Nucleus accumbens (tissue), 56 donors: ENCODE measurements at regions not wholly inside any gene's neighbourhood (a gene's known extent, or its start where the extent isn't known, plus 50 kb on each side); places are given as distances from the start of the nearest gene placed in this dataset.
"Not testable (repeated sequence)": the region's sequence is repeated elsewhere in the genome, so short reads cannot be mapped to it uniquely, and the experiment has no call there.

Source experiments
- DNase-seq, 56 donors: peaks; one replicate each; lab custom pipeline; 2025; lab: John Stamatoyannopoulos, UW

DNA sequence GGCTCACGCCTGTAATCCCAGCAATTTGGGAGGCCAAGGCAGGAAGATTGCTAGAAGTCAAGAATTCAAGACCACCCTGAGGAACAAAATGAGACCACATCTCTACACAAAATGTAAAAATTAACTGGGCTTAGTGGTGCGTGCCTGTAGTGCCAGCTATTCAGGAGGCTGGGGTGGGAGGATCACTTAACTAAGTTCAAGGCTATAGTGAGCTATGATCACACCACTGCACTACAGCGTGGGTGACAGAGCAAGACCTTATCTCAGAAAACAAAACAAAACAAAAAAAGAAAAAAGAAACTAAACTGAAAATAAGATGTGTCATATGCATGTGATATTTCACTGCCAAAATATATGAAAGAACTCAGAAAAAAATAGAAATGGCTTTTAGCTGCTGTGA, 243.3 kb upstream of the CCDC54 start:
- DNase-seq = no peak

DNA sequence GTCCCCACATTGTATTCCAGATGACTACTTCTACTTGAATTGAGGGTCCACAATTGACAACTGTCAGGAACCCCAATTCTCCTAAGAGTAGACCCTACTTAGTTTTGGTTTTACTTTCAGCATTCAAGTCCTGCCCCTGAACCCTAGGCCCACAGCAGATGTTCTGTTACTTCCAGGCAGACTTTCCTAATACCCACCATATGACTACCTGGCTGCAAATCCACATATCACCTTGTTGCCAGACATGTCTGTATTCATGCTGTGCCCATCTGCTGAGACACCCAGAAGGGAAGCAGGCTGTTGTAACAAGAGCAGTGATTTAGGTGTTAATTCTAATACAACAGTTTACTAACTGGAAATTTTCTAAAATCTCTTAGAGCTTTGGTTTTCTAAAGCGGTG, 235.1 kb upstream of the CCDC54 start:
- DNase-seq = no peak

- DNase-seq = peak in 9 of 56 donors; percentile 3 to 39 (median 23)
Measured at GRCh38 chr3:107142786-107143575, 234.3 kb upstream of the CCDC54 start.

DNA sequence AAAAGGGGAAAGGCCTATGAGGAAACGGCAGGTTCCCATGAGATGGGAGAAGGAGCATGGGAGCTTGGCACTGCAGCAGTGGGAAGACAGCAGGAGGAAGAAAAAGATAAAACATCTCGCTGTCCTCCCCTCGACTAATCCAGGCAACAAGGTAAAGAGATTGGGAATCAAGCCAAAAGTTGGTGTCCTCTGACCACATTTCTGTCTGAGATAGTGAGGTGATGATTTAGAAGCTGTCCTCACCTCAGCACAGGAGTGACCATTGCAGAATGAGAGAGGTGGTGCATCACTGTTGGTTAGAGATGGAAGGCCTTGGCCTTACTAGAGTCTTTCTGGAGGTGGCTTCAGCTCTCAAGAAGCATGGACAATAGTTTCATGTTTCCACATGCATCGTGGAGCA, 226.6 kb upstream of the CCDC54 start:
- DNase-seq = no peak

- no peak for DNase-seq
Measured at GRCh38 chr3:107153981-107154380, 223.3 kb upstream of the CCDC54 start.

- DNase-seq = no peak
Measured at GRCh38 chr3:107172411-107172810, 204.8 kb upstream of the CCDC54 start.

GRCh38 chr3:107184375-107184774, 192.9 kb upstream of the CCDC54 start:
- DNase-seq = no peak

DNA sequence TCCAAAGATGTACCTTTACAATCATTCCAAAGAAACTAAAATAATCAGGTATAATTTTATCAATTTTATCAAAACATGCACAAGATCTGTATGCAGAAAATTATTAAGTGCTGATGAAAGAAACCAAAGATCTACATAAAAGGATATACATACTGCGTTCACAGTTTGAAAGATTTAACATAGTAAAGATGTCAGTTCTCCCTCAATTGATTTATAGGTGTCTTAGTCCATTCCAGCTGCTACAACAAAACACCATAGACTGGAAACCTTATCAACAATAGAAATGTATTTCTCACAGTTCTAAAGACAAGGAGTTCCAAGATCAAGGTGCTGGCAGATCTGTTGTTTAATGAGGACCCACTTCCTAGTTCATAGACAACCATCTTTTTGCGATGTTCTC, 189.0 kb upstream of the CCDC54 start:
- no peak for DNase-seq

GRCh38 chr3:107189158-107189791, 188.0 kb upstream of the CCDC54 start:
- no peak for DNase-seq

DNA sequence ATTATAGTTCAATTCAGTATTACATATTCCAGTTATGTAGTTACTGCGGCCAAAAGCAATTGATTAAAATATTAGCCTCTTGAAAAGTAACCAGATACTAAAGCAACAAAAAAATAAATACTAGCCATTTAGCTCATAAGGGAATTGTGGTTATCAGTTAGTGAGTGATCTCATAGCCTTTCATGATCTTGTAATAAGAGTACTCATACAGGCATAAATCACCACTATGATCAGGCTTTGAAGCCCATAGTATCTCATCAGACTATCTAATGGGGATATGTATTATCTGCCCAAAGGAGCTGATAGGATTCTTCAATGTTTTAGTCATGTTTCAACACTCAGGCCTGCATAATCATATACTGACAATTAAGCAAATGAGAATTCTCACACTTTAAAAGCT, 184.1 kb upstream of the CCDC54 start:
- DNase-seq = no peak

DNA sequence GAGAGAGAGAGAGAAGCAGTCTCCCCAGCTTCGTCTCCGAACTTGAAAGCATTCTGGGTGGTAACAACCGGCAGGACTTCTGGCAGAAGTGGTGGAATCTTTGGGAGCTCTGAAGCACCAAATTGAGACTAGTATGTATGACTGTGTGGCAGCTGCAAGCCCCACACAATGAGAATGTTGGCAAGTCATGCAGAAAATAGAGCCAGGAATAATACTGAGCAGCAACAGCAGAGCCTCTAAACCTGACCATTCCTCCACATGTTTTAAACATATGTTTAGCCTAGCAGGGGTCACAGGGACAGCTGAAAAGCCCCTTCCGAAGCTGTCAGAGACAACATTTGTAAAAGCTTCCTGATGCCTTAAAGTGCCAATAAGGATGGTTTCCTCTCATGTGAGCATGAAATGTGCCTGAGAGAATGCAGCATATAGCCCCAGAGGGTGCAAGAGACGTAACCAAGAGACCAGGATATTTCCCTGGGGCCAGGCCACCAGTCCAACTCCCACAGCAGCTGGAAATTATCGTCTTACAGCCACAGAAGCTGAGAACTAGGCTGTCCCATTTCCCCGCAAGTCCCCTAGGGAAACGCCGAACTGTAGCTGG, 178.6 kb upstream of the CCDC54 start:
- DNase-seq = peak in 16 of 56 donors; percentile 9 to 35 (median 18)

- no peak for DNase-seq
Measured at GRCh38 chr3:107201146-107201545, 176.1 kb upstream of the CCDC54 start.

DNA sequence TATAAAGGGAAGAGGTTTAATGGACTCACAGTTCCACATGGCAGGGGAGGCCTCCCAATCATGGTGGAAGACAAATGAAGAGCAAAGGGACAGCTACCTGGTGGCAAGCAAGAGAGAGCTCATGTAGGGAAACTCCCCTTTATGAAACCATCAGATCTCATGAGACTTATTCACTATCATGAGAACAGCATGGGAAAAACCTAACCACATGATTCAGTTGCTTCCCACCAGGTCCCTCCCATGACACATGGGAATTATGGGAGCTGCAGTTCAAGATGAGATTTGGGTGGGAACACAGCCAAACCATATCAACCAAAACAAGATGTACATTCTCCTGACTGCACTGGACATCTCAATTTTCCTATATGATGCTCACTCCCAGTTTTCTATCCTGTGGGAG, 174.4 kb upstream of the CCDC54 start:
- DNase-seq = not testable (repeated sequence)

- no peak for DNase-seq
Measured at GRCh38 chr3:107204121-107204520, 173.1 kb upstream of the CCDC54 start.

DNA sequence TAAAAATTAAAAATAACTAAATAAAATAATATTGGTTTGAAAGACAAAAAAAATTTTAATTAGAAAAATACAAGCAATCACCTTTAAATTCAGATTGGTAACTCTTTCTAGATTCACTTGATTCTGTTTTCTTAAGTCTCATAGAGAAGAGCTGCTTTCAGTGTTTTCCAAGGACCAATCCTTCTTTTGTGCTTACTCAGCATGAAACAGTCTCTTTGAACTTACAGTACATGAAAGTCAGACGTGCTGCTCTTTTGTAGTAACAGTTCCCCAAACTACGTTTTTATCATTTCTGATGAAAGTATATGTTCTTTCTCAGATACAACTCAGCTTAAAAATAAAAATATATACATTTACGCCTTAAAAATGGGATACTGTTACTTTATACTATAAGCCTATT, 171.9 kb upstream of the CCDC54 start:
- no peak for DNase-seq

DNA sequence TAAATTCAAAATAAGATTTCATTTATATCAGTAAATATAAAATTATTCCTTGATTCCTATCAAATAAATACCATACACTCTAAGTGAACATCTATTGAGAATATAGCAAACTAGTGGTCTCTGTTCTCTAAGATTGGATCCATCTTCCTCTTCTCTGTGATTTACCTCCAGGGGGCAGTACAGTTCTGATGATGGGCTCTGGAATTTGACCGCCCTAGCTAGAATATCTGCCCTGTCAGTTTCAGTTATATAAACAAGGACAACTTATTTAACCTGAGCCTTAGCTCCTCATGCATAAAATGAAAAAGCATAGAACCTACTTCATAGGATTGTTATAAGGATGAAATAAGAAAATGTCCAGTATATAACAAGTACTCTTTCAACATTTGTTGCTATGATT, 171.1 kb upstream of the CCDC54 start:
- DNase-seq = peak in 17 of 56 donors; percentile 0 to 54 (median 18)

GRCh38 chr3:107206945-107207344, 170.3 kb upstream of the CCDC54 start:
- peak in 6 of 56 donors; percentile 5 to 27 (median 9) for DNase-seq

- DNase-seq = peak in 19 of 56 donors; percentile 3 to 63 (median 29)
Measured at GRCh38 chr3:107208100-107208499, 169.1 kb upstream of the CCDC54 start.

DNA sequence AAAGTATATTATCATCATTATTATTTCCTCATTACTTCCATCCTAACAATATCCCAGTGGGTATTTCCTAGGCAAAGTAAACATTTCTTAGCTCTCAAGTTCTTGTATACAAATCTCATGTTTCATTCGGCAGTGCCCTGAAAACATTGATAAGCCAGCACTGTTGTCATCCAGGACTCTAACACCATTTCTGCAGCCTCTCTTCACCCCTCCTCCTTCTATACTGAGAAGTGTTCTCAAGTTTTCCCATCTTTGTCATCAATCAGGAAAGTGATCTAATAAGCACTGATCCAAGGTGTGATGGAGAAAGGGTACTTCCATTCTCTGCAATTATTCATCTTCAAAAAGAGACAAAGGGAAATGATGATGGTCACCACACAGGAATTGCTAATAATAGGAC, 168.4 kb upstream of the CCDC54 start:
- DNase-seq = peak in 1 of 56 donors; percentile 23

DNA sequence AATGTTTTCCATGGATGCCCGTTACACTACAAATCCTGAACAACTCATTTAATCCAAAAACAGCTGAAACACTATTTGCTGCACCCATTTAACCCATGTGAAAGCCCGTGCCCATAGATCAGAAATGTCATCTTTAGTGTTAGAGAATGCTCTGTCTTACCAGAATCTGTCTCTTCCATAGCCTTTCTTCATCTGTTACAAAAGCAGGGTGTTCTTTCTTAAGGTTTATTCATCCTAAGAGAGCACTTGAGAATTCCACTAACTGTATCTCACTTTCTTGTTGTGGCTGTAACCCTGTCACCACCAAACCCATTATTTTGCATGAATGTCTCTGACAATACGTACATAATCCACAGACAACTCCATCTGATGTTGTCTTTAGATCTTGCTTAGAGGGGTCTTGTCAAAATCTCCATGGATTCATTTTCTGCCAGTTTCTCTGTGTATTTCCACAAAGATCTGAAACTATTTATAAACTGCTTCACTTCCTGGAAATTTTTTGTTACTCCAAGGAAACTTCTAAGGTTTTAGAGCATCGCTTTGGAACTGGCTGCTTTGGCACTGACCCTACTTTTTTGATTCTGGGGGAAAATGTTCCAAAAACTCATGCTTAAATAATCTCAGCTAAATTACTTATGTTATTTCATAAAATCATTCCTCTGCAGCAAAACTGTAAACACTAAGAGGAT, 167.8 kb upstream of the CCDC54 start:
- DNase-seq = no peak

GRCh38 chr3:107211608-107212007, 165.6 kb upstream of the CCDC54 start:
- DNase-seq = no peak
